Psoas muscle (tissue), 7 donors: ENCODE measurements at regions not wholly inside any gene's neighbourhood (a gene's known extent, or its start where the extent isn't known, plus 50 kb on each side); places are given as distances from the start of the nearest gene placed in this dataset.

Source experiments
- ATAC-seq, 4 donors: fragments of 200-7000 bp; cut with Tn5 transposase; one replicate each; pipeline ENCODE4 v1.9.1; 2020; ENCODE audit warnings: moderate library complexity in 3 of 4, mild to moderate bottlenecking in 2 of 4
- DNase-seq, 2 donors: peaks; one replicate each; pipeline ENCODE4 v3.0.0-alpha.2; 2020
- H3K27ac ChIP-seq: fragments of 200-600 bp; one replicate; pipeline ENCODE4 v1.8.0; 2022
- H3K27me3 ChIP-seq, 3 donors: fragments of 200-600 bp in 1 of 3; one replicate each; pipeline versions ENCODE4 v1.6.1 to v1.8.0; 2013 to 2022; ENCODE audit warnings: low read length in 2 of 3, mild to moderate bottlenecking in 2 of 3, moderate library complexity in 1 of 3; ENCODE audit not compliant: insufficient read depth in 3 of 3
- H3K36me3 ChIP-seq, 2 donors: fragments of 200-600 bp in 1 of 2; one replicate each; pipeline versions ENCODE4 v1.6.1 to v1.8.0; 2013 to 2022; ENCODE audit warnings: low read depth in 1 of 2, mild to moderate bottlenecking in 1 of 2, moderate library complexity in 1 of 2; ENCODE audit not compliant: insufficient read depth in 1 of 2
- H3K4me1 ChIP-seq: fragments of 200-600 bp; one replicate; pipeline ENCODE4 v1.8.0; 2022
- H3K4me3 ChIP-seq: fragments of 200-600 bp; one replicate; pipeline ENCODE4 v1.8.0; 2022; ENCODE audit warnings: mild to moderate bottlenecking
- H3K9me3 ChIP-seq: fragments of 200-600 bp; one replicate; pipeline ENCODE4 v1.8.0; 2022
- WGBS, 3 donors: extraction: QIAGEN DNeasy Blood & Tissue Kit; methylation state at CpG; one replicate each; pipeline versions ENCODE4 v1.1.6 to v1.1.7; 2013; 5-methylcytosine and 5-hydroxymethylcytosine counted together
- intact Hi-C, 2 donors: fragments of 100-400 bp; cut with DNase I; formaldehyde crosslinking; loops; one replicate each; pipeline versions ENCODE4 v1.11.0 to v1.14.2; 2022
- TF ChIP-seq, protein P1 (sequence below): fragments of 200-600 bp; IDR thresholded peaks from one replicate; pipeline ENCODE4 v1.8.0; 2022; ENCODE audit warnings: antibody characterized with exemption
- donor health status: healthy with polysubstance abuse.
- donor health status: DM: no; HTN: no; CAD: no; lungs with moderate emphysema.
- donor health status: Bipolar disorder and iron deficiency.
- donor health status: healthy.
- donor health status: DM: yes; HTN: yes; CAD: no.
- donor health status: DM: no; HTN: no; CAD: no.
- donor health status: DM: yes; HTN: yes; CAD: no.

DNA sequence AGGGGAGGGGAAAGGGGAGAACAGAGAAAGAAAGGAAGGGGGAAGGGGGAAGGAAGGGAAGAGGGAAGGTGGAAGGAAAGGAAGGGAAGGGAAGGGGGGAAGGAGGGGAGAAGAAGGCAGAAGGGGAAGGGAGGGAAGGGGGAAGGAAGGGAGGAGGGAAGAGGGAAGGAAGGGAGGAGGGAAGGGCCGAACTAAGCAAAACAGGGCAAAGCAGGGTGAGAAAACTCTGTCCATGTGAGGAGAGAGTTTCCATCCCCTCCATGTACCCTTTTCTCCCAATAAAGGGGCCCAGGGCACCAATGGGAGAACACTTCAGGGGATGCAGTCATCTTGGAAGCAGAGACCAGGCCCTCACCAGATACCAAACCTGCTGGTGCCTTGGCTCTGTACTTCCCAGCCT is 256.8 kb upstream of the CDH5 start:
- Histone ChIP-seq H3K4me3 (no peak overlapping the region), H3K9me3 (no peaks in the 10 kb centered on the region), H3K27me3 (peaks cover 0 to 1% (median 0%) of the 10 kb centered on the region in 3 donors), H3K4me1 (no peaks in the 10 kb centered on the region), H3K27ac (no peak overlapping the region), H3K36me3 (no peaks in the 10 kb centered on the region)
- 70 to 76% (median 75%) methylated on average over 1 of the region's 1 CpG for WGBS, 3 donors
- intact Hi-C loops = loop anchor here in 1 of 2 donors (10.0 kb wide), 1 partner anchor 55 kb away; no protein-coding TSS in a partner anchor
- DNase-seq (no peak), ATAC-seq (no peak)
- TF ChIP-seq, protein P1, sequence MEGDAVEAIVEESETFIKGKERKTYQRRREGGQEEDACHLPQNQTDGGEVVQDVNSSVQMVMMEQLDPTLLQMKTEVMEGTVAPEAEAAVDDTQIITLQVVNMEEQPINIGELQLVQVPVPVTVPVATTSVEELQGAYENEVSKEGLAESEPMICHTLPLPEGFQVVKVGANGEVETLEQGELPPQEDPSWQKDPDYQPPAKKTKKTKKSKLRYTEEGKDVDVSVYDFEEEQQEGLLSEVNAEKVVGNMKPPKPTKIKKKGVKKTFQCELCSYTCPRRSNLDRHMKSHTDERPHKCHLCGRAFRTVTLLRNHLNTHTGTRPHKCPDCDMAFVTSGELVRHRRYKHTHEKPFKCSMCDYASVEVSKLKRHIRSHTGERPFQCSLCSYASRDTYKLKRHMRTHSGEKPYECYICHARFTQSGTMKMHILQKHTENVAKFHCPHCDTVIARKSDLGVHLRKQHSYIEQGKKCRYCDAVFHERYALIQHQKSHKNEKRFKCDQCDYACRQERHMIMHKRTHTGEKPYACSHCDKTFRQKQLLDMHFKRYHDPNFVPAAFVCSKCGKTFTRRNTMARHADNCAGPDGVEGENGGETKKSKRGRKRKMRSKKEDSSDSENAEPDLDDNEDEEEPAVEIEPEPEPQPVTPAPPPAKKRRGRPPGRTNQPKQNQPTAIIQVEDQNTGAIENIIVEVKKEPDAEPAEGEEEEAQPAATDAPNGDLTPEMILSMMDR = no peak

- peaks cover 0 to 1% (median 0%) of the 10 kb centered on the region in 3 donors for H3K27me3 ChIP-seq
- no peak overlapping the region for H3K4me3 ChIP-seq
- H3K27ac ChIP-seq = no peak overlapping the region
- no peak for DNase-seq
- 65 to 87% (median 78%) methylated on average over 1 of the region's 1 CpG for WGBS, 3 donors
- intact Hi-C loops = no loop called here
- ATAC-seq = no peak
- TF ChIP-seq, protein P1 = no peak
- no peaks in the 10 kb centered on the region for H3K9me3 ChIP-seq
- H3K36me3 ChIP-seq = no peaks in the 10 kb centered on the region
- H3K4me1 ChIP-seq = no peaks in the 10 kb centered on the region
These were observed 258.8 kb upstream of the CDH5 start for GRCh38 chr16:66107661-66108060.

GRCh38 chr16:66103211-66103610 is 263.3 kb upstream of the CDH5 start:
- Histone ChIP-seq H3K27ac (no peak overlapping the region), H3K27me3 (peaks cover 0 to 1% (median 0%) of the 10 kb centered on the region in 3 donors), H3K36me3 (no peaks in the 10 kb centered on the region), H3K9me3 (no peaks in the 10 kb centered on the region), H3K4me1 (no peaks in the 10 kb centered on the region), H3K4me3 (no peak overlapping the region)
- WGBS, 3 donors = 54 to 71% (median 57%) methylated on average over 4 of the region's 4 CpGs
- DNase-seq = no peak
- intact Hi-C loops = no loop called here
- no peak for ATAC-seq
- TF ChIP-seq, protein P1 = no peak

DNA sequence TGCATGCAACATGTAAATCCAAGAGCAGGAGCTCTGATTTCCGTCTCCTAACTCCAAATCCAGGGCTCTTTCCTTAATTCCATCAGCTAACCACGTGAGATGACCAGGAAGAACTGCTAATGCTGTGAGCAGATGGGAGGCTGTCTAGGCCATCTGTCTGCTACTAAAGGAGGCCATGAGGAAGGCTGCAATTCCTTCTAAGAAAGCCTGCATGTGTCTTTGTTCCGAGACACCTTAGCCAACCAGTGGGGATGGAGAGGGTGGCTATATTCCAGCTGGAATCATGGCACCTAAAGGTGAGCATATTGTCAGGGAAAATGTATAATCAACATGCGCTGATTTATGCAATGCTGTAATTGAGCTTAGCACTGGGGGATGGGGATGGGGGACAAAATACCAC is 267.2 kb upstream of the CDH5 start:
- 83 to 87% (median 85%) methylated on average over 4 of the region's 4 CpGs for WGBS, 3 donors
- intact Hi-C loops = no loop called here
- no peaks in the 10 kb centered on the region for H3K27me3 ChIP-seq
- no peaks in the 10 kb centered on the region for H3K9me3 ChIP-seq
- H3K36me3 ChIP-seq = no peaks in the 10 kb centered on the region
- no peaks in the 10 kb centered on the region for H3K4me1 ChIP-seq
- no peak overlapping the region for H3K4me3 ChIP-seq
- TF ChIP-seq, protein P1 = no peak
- H3K27ac ChIP-seq = no peak overlapping the region
- ATAC-seq (no peak), DNase-seq (no peak)

DNA sequence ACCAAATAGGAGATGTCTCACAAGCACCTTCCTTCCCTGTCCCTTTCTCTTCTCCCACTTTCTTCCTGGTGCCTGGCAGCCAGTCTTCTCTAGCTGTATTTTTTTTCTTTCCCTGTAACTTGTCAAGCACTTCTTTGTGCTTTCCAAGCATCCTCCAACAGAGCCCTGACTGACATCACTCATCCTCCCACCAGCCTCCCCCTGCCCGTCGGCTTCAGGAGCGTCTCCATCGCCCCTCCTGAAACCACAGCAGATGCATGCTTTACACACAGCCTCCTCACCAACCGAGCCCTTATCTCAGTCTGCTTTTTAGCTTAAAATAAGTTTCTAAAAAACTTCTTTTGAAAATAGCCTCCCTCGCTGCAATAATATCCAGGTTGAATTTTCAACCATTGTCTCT is 268.7 kb upstream of the CDH5 start:
- no peak for DNase-seq
- Histone ChIP-seq H3K9me3 (no peaks in the 10 kb centered on the region), H3K36me3 (no peaks in the 10 kb centered on the region), H3K27me3 (no peaks in the 10 kb centered on the region), H3K27ac (no peak overlapping the region), H3K4me1 (no peaks in the 10 kb centered on the region), H3K4me3 (no peak overlapping the region)
- WGBS, 3 donors = 66 to 77% (median 74%) methylated on average over 6 of the region's 6 CpGs
- ATAC-seq = no peak
- intact Hi-C loops = no loop called here
- TF ChIP-seq, protein P1 = no peak
